GM12865 (cell line): ENCODE measurements at regions not wholly inside any gene's neighbourhood (a gene's known extent, or its start where the extent isn't known, plus 50 kb on each side); places are given as distances from the start of the nearest gene placed in this dataset.

Experiments
- DNase-seq: peaks from one replicate; pipeline ENCODE4 v3.0.0; 2010; ENCODE audit warnings: low read depth
- H3K4me3 ChIP-seq: 2 replicates; pipeline ENCODE4 v1.5.1; 2011; ENCODE audit warnings: mild to moderate bottlenecking, low read depth, low read length, control low read depth
- CTCF ChIP-seq: IDR thresholded peaks from 2 replicates; pipeline ENCODE4 v1.5.1; 2011; ENCODE audit warnings: low read length, control low read depth, low read depth, inconsistent platforms; ENCODE audit not compliant: insufficient read depth; ENCODE audit errors: missing control alignments

GRCh38 chr5:15431923-15432322 lies 68.1 kb upstream of the FBXL7 start:
- TF ChIP-seq CTCF: no peak
- H3K4me3 ChIP-seq: no peak overlapping the region
- DNase-seq: no peak

- no peak overlapping the region for H3K4me3 ChIP-seq
- no peak for TF ChIP-seq CTCF
- DNase-seq: no peak
Observed at GRCh38 chr5:15425766-15426165, 74.2 kb upstream of the FBXL7 start.

- DNase-seq: no peak
- no peak overlapping the region for H3K4me3 ChIP-seq
- TF ChIP-seq CTCF: no peak
Observed at GRCh38 chr5:15424769-15425168, 75.2 kb upstream of the FBXL7 start.

- DNase-seq: no peak
- TF ChIP-seq CTCF: no peak
- no peak overlapping the region for H3K4me3 ChIP-seq
Observed at GRCh38 chr5:15421921-15422412, 78.0 kb upstream of the FBXL7 start.

GRCh38 chr5:15421381-15421780 lies 78.6 kb upstream of the FBXL7 start:
- H3K4me3 ChIP-seq: no peak overlapping the region
- TF ChIP-seq CTCF: no peak
- no peak for DNase-seq

- H3K4me3 ChIP-seq: no peak overlapping the region
- TF ChIP-seq CTCF: no peak
- DNase-seq: no peak
Observed at GRCh38 chr5:15420201-15420600, 79.8 kb upstream of the FBXL7 start.

- no peak for DNase-seq
- H3K4me3 ChIP-seq: no peak overlapping the region
- no peak for TF ChIP-seq CTCF
Observed at GRCh38 chr5:15417156-15417555, 82.8 kb upstream of the FBXL7 start.
